ENCODE measurements at regions not wholly inside any gene's neighbourhood (a gene's known extent, or its start where the extent isn't known, plus 50 kb on each side); places are given as distances from the start of the nearest gene placed in this dataset.

GRCh38 chr2:33791625-33792024, 192.5 kb upstream of the FAM98A start:
- TF ChIP-seq POLR2AphosphoS5 (IDR thresholded peaks at IDR 0.05): no peak
- TF ChIP-seq RAD21 (conservative IDR thresholded peaks at IDR 0.05): no peak
- no peak for TF ChIP-seq TAF1 (IDR thresholded peaks at IDR 0.05; ENCODE audit: low read depth)
- TF ChIP-seq EZH2 (IDR thresholded peaks at IDR 0.05; ENCODE audit: borderline replicate concordance, insufficient read depth, low read length, poor library complexity, severe bottlenecking): no peak
- Histone ChIP-seq H2AFZ (ENCODE audit: low read depth, low read length) (no peak overlapping the region), H3K4me3 (ENCODE audit: low read length) (no peak overlapping the region), H3K36me3 (ENCODE audit: insufficient read depth, low read length) (no peaks in the 10 kb centered on the region), H3K27me3 (ENCODE audit: insufficient read depth, low read depth, low read length) (no peaks in the 10 kb centered on the region), H4K20me1 (ENCODE audit: insufficient read depth) (no peaks in the 10 kb centered on the region), H3F3A (ENCODE audit: insufficient read depth, low read length, poor library complexity, severe bottlenecking) (no peaks in the 10 kb centered on the region), H3K9me2 (ENCODE audit: insufficient read depth, low read length) (no peaks in the 10 kb centered on the region), H3K27ac (ENCODE audit: low read length) (no peak overlapping the region), H3K79me2 (replicated peaks; ENCODE audit: insufficient read depth, low read length) (no peaks in the 10 kb centered on the region), H3K4me2 (ENCODE audit: low read length) (no peak overlapping the region), H3K9me3 (ENCODE audit: low read length) (no peaks in the 10 kb centered on the region), H3K9ac (ENCODE audit: low read length) (no peak overlapping the region)

GRCh38 chr2:33788044-33788443, 188.9 kb upstream of the FAM98A start:
- no peaks in the 10 kb centered on the region for H3K27me3 ChIP-seq (ENCODE audit: insufficient read depth, low read depth, low read length)
- no peaks in the 10 kb centered on the region for H3K9me3 ChIP-seq (ENCODE audit: low read length)
- H2AFZ ChIP-seq (ENCODE audit: low read depth, low read length): no peak overlapping the region
- H3K4me3 ChIP-seq (ENCODE audit: low read length): no peak overlapping the region
- H3K27ac ChIP-seq (ENCODE audit: low read length): no peak overlapping the region
- H3K79me2 ChIP-seq (replicated peaks; ENCODE audit: insufficient read depth, low read length): no peaks in the 10 kb centered on the region
- no peak for TF ChIP-seq POLR2AphosphoS5 (IDR thresholded peaks at IDR 0.05)
- no peak for TF ChIP-seq SMC3 (conservative IDR thresholded peaks at IDR 0.05; ENCODE audit: poor library complexity)
- no peak for TF ChIP-seq EP300 (conservative IDR thresholded peaks at IDR 0.05; ENCODE audit: poor library complexity, severe bottlenecking)
- no peak for TF ChIP-seq RAD21 (conservative IDR thresholded peaks at IDR 0.05)
- no peak for TF ChIP-seq REST (IDR thresholded peaks at IDR 0.05; ENCODE audit: borderline replicate concordance)
- TF ChIP-seq EZH2 (IDR thresholded peaks at IDR 0.05; ENCODE audit: borderline replicate concordance, insufficient read depth, low read length, poor library complexity, severe bottlenecking): no peak
- no peak for TF ChIP-seq TAF1 (IDR thresholded peaks at IDR 0.05; ENCODE audit: low read depth)
- no peak for TF ChIP-seq CTCF (IDR thresholded peaks at IDR 0.05; ENCODE audit: poor library complexity, severe bottlenecking)
- TF ChIP-seq MXI1 (conservative IDR thresholded peaks at IDR 0.05; ENCODE audit: poor library complexity, severe bottlenecking): no peak
- H3K36me3 ChIP-seq (ENCODE audit: insufficient read depth, low read length): no peaks in the 10 kb centered on the region
- no peak overlapping the region for H3K4me2 ChIP-seq (ENCODE audit: low read length)
- no peak overlapping the region for H3K9ac ChIP-seq (ENCODE audit: low read length)
- H4K20me1 ChIP-seq (ENCODE audit: insufficient read depth): no peaks in the 10 kb centered on the region
- H3F3A ChIP-seq (ENCODE audit: insufficient read depth, low read length, poor library complexity, severe bottlenecking): no peaks in the 10 kb centered on the region
- no peaks in the 10 kb centered on the region for H3K9me2 ChIP-seq (ENCODE audit: insufficient read depth, low read length)

GRCh38 chr2:33786881-33787280, 187.8 kb upstream of the FAM98A start:
- Histone ChIP-seq H3K36me3 (ENCODE audit: insufficient read depth, low read length) (no peaks in the 10 kb centered on the region), H2AFZ (ENCODE audit: low read depth, low read length) (no peak overlapping the region), H3K9ac (ENCODE audit: low read length) (no peak overlapping the region), H3K79me2 (replicated peaks; ENCODE audit: insufficient read depth, low read length) (no peaks in the 10 kb centered on the region), H4K20me1 (ENCODE audit: insufficient read depth) (no peaks in the 10 kb centered on the region), H3K9me3 (ENCODE audit: low read length) (no peaks in the 10 kb centered on the region), H3K4me3 (ENCODE audit: low read length) (no peak overlapping the region), H3K27me3 (ENCODE audit: insufficient read depth, low read depth, low read length) (no peaks in the 10 kb centered on the region), H3K4me2 (ENCODE audit: low read length) (no peak overlapping the region), H3F3A (ENCODE audit: insufficient read depth, low read length, poor library complexity, severe bottlenecking) (no peaks in the 10 kb centered on the region), H3K27ac (ENCODE audit: low read length) (no peak overlapping the region), H3K9me2 (ENCODE audit: insufficient read depth, low read length) (no peaks in the 10 kb centered on the region)
- TF ChIP-seq POLR2AphosphoS5 (IDR thresholded peaks at IDR 0.05) (no peak), CTCF (IDR thresholded peaks at IDR 0.05; ENCODE audit: poor library complexity, severe bottlenecking) (no peak), REST (IDR thresholded peaks at IDR 0.05; ENCODE audit: borderline replicate concordance) (no peak), TAF1 (IDR thresholded peaks at IDR 0.05; ENCODE audit: low read depth) (no peak), MXI1 (conservative IDR thresholded peaks at IDR 0.05; ENCODE audit: poor library complexity, severe bottlenecking) (no peak), EP300 (conservative IDR thresholded peaks at IDR 0.05; ENCODE audit: poor library complexity, severe bottlenecking) (no peak), RAD21 (conservative IDR thresholded peaks at IDR 0.05) (no peak), SMC3 (conservative IDR thresholded peaks at IDR 0.05; ENCODE audit: poor library complexity) (no peak), EZH2 (IDR thresholded peaks at IDR 0.05; ENCODE audit: borderline replicate concordance, insufficient read depth, low read length, poor library complexity, severe bottlenecking) (no peak)
